Adipocyte (in vitro differentiated cells): ENCODE measurements at regions not wholly inside any gene's neighbourhood (a gene's known extent, or its start where the extent isn't known, plus 50 kb on each side); places are given as distances from the start of the nearest gene placed in this dataset.

Source experiments
- DNase-seq: peaks from one replicate; pipeline ENCODE4 v3.0.0-alpha.2; 2015; ENCODE audit warnings: low read depth
- H3K27me3 ChIP-seq: replicated peaks from 2 replicates; pipeline ENCODE4 v1.7.0; 2013; ENCODE audit warnings: mild to moderate bottlenecking, low read length, moderate library complexity; ENCODE audit not compliant: control insufficient read depth, insufficient read depth
- H3K36me3 ChIP-seq: 2 replicates; pipeline ENCODE4 v1.7.0; 2013; ENCODE audit warnings: low read length, mild to moderate bottlenecking, moderate library complexity; ENCODE audit not compliant: control insufficient read depth, insufficient read depth, severe bottlenecking
- H3K4me1 ChIP-seq: 2 replicates; pipeline ENCODE4 v1.7.0; 2013; ENCODE audit warnings: mild to moderate bottlenecking, low read length, moderate library complexity; ENCODE audit not compliant: control insufficient read depth, insufficient read depth
- H3K4me3 ChIP-seq: 2 replicates; pipeline ENCODE4 v1.7.0; 2013; ENCODE audit warnings: mild to moderate bottlenecking, low read length, moderate library complexity
- H3K9ac ChIP-seq: 2 replicates; pipeline ENCODE4 v1.7.0; 2013; ENCODE audit warnings: mild to moderate bottlenecking, low read length, moderate library complexity
- H3K9me3 ChIP-seq: 2 replicates; pipeline ENCODE4 v1.7.0; 2013; ENCODE audit warnings: mild to moderate bottlenecking, low read length, moderate library complexity; ENCODE audit not compliant: control insufficient read depth

DNA sequence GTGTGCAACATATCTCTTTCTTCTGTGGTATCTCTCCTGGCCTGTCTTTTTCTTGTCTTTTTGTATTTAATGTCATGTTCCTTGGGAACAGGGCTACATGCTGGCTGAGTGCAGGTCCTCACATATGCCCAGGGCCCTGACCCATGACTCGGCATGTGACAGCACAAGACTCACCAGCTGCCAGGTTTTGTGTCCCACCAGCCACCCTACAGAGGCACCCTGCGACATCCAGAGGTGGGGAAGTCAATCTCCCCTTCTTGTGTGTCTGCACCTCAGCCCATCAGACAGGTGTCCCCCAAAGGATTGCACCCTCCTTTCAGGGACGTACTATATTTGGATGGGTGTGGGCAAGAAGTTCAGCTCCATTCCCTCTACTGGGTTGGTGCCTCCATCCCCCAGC, 576.3 kb downstream of the RNF144B start:
- no peaks in the 10 kb centered on the region for H3K36me3 ChIP-seq
- H3K4me3 ChIP-seq: no peak overlapping the region
- H3K4me1 ChIP-seq: no peaks in the 10 kb centered on the region
- H3K27me3 ChIP-seq: no peaks in the 10 kb centered on the region
- no peak overlapping the region for H3K9ac ChIP-seq
- H3K9me3 ChIP-seq: no peaks in the 10 kb centered on the region
- DNase-seq: no peak

DNA sequence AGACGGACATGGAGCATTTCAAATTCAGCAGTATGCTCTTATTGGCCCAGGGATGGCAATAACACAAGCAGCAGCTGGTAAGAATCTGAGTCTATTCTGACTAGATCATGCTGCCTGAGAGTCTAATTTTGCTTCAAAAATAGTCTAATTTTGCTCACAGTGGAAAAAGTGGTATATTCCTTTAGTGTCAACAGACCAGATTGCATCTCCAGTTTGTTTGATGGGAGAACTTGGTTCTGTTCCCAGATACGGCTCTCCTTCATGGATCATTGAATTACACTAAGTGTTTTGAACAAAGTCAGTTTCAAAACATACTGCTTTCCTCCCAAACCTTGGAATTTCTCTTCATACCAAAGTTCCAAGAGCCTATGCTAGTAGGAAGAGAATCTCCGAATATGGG, 586.1 kb downstream of the RNF144B start:
- DNase-seq: no peak
- no peaks in the 10 kb centered on the region for H3K9me3 ChIP-seq
- no peaks in the 10 kb centered on the region for H3K36me3 ChIP-seq
- H3K4me1 ChIP-seq: no peaks in the 10 kb centered on the region
- no peak overlapping the region for H3K4me3 ChIP-seq
- no peaks in the 10 kb centered on the region for H3K27me3 ChIP-seq
- no peak overlapping the region for H3K9ac ChIP-seq

DNA sequence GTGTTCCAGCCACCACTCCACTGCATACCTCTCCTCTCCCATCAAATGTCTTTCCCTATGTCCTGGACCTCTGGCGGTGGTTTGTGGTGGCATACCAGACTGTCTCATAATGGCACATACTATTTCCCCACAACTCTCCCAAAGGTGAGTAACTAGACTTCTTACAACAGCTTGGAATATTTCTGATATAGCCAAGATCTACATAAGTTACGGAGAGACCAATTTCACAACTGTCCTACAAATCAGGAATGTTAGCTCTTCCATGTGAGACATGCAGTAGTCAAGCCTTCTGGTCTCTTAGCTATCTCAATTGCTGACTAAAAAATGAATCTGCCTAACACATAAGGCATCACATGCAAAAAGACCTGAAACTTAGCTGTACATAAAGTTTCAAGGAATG, 588.9 kb downstream of the RNF144B start:
- Histone ChIP-seq H3K27me3 (no peaks in the 10 kb centered on the region), H3K36me3 (no peaks in the 10 kb centered on the region), H3K9me3 (no peaks in the 10 kb centered on the region), H3K4me3 (no peak overlapping the region), H3K4me1 (no peaks in the 10 kb centered on the region), H3K9ac (no peak overlapping the region)
- DNase-seq: no peak

DNA sequence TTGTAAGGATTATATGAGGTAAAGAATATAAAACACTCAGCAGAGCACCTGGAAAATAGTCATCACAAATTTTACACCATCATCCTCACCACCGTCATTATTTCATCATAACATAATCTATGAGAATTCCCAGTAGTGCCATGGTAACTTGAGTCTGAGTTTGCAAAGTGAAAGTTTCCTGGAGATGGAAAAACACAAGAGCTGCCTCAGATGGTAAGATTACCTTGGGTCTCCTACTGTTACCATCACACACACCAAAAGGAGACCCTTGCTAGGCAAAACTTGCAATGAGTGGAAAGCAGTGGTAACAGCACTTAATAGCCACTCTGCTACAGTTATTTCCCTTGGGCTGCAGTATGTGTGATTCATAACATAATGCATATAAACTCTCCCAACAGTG, 589.8 kb downstream of the RNF144B start:
- H3K4me1 ChIP-seq: no peaks in the 10 kb centered on the region
- no peak overlapping the region for H3K9ac ChIP-seq
- no peak for DNase-seq
- no peaks in the 10 kb centered on the region for H3K27me3 ChIP-seq
- H3K9me3 ChIP-seq: no peaks in the 10 kb centered on the region
- H3K36me3 ChIP-seq: no peaks in the 10 kb centered on the region
- no peak overlapping the region for H3K4me3 ChIP-seq

DNA sequence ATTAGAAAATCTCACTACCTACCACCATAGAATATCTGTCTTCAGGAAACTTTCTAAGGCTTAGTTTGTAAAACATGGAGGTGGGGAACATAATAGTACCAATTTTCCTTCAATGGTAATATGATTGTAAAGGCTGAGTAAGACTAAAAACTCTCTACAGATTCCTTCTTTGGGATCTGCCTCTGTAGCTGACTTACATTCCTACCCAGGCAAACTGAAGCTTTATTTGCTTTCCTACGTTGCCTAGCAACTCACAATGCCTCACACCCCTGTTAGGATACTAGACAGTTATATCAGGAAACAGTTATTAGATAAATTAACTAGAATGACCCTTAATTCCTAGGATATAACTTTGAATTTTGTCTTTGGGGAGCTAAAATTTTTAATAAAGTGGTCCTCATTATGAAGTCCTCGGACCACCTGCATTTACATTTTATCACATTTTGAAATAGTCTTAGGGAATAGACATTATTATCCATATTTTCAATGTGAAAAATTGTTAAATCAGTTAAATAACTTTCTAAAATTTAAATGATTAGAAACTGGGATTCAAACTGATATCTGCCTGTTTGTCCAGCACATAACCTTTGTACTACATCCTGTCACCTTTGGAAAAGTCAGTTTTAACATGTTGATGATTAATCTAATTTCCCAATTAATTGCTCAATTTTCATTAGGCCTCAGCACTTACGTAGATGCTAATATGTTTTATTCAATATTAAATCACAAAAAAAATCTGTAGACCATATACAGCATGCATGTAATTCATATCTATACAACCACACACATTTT, 591.4 kb downstream of the RNF144B start:
- Histone ChIP-seq H3K9me3 (no peaks in the 10 kb centered on the region), H3K9ac (no peak overlapping the region), H3K4me1 (no peaks in the 10 kb centered on the region), H3K27me3 (no peaks in the 10 kb centered on the region), H3K4me3 (no peak overlapping the region), H3K36me3 (no peaks in the 10 kb centered on the region)
- no peak for DNase-seq

DNA sequence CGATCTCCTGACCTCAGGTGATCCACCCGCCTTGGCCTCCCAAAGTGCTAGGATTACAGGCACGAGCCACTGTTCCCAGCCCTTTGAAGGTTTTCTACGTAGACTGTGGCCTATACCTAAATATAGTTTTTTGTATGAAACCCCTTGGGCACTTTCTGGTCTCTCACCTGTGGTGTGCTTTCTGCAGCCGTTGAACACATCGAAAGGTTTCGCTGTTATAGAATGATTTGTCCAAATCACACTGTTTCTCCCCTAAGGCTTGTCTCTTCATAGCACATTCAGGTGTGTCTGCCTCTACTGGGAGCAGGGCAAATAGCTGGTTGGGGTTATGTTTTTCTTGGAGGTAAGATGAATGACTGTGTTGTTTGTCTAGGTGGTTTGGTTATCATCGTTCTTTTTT, 597.9 kb downstream of the RNF144B start:
- DNase-seq: no peak
- Histone ChIP-seq H3K4me3 (no peak overlapping the region), H3K9me3 (no peaks in the 10 kb centered on the region), H3K36me3 (no peaks in the 10 kb centered on the region), H3K27me3 (no peaks in the 10 kb centered on the region), H3K9ac (no peak overlapping the region), H3K4me1 (peaks cover 7% of the 10 kb centered on the region)

DNA sequence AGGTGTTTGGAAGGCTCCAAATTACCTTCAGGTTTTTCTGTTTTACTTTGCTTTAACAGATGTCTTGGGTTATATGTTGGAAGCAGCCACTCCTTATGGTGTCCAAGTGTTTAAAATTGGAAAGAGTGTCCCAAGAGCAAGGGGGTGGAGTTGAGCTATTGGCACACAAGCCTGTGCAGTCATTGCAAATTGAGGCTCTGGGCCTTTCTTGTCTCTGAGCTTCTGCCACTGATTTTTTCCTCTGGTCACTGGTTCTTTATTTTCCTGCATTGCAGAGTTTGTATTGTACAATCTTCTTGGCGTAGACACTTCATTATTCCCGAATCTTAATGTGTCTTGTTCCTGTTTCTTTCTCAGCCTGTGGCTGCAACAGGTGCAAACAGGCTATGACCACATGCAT, 598.8 kb downstream of the RNF144B start:
- no peak for DNase-seq
- Histone ChIP-seq H3K9ac (no peak overlapping the region), H3K27me3 (no peaks in the 10 kb centered on the region), H3K4me3 (no peak overlapping the region), H3K9me3 (no peaks in the 10 kb centered on the region), H3K36me3 (no peaks in the 10 kb centered on the region), H3K4me1 (peaks cover 7% of the 10 kb centered on the region)

DNA sequence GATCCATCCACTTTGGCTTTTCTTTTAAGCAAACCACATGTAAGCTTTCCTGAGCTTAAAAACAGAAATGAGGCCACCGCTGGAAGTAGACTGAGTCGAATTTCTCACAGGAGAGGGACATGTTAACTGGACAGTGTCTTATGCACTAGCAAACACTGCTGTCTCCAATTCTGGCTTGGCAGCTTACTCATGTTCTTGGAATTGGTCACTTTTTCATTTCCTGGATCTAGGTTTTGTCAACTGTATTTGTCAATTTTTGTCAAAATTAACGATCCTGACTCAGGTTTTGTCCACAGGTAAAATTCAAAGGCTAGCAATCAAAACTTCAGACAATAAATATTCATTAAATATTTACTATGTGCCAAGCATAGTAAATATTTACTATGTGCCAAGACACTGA, 601.5 kb downstream of the RNF144B start:
- Histone ChIP-seq H3K9me3 (no peaks in the 10 kb centered on the region), H3K9ac (no peak overlapping the region), H3K27me3 (no peaks in the 10 kb centered on the region), H3K4me3 (no peak overlapping the region), H3K4me1 (peaks cover 7% of the 10 kb centered on the region), H3K36me3 (no peaks in the 10 kb centered on the region)
- DNase-seq: no peak

DNA sequence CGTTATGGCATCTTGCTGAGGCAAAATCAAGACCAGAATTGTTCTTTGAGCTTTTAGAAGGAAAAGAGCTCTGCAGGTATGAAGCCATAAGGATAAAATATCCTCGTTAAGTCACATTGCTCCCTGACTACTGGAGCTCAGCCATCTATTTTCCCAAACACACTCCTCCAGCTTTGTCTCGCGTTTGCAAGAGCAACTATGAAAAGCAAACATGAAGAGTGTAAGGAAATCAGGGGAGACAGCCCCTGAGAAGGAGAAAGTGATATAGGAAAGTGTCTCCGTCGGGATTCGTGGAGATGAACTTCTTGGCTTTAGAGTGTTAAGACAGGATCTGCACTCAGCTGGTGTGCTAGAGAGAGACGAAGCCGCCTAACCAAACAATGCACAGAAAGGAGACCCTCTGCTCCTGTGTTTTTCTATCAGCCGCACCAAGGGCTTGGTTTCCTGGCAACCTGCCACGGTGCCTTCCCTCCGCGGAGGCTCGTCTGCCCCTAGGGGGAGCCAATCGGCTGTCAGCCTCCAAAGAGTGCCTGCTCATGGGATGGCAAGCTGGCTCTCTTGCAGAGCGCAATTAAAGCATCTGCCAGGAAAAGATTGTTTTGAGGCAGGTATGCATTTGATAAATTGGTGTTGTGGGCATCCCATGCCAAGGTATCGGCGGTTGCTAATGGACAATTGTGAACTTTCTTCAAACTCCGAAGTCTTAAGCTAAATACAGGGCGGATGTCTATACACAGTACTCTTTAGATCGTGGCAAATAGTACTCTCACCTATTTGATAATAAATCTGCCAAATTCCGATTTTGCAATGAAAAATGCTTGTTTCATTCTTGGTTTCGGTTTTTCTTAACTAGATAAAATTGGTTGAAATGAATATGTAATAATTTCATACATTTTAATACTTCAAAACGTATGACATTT, 603.2 kb downstream of the RNF144B start:
- Histone ChIP-seq H3K9ac (no peak overlapping the region), H3K4me3 (no peak overlapping the region), H3K36me3 (no peaks in the 10 kb centered on the region), H3K27me3 (no peaks in the 10 kb centered on the region), H3K4me1 (peaks cover 7% of the 10 kb centered on the region), H3K9me3 (peaks cover 9% of the 10 kb centered on the region)
- peak; percentile 56 for DNase-seq

DNA sequence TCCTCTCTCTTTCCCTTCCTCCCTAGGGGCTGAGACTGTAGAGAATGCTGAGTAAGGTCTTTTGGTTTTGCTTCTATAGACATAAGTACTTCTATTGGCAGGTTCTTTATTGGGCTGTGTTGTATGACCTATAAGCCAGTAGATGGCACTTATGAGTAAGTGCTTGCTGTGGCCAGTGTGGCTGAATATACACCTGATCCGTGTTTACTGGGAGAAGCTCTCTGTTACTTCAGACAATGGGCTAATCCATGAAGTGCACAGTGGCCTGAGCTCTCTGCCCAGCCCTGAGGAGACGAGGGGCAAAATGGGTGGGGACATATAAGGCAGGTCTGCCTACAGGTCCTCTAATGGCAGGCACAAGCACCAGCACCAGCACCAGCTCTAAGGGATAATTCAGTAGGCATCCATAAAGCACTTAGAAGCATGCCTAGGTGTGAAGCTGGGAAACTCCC, 610.3 kb downstream of the RNF144B start:
- DNase-seq: peak; percentile 59
- Histone ChIP-seq H3K9ac (no peak overlapping the region), H3K4me3 (no peak overlapping the region), H3K4me1 (no peaks in the 10 kb centered on the region), H3K36me3 (no peaks in the 10 kb centered on the region), H3K27me3 (no peaks in the 10 kb centered on the region), H3K9me3 (peaks cover 15% of the 10 kb centered on the region)

DNA sequence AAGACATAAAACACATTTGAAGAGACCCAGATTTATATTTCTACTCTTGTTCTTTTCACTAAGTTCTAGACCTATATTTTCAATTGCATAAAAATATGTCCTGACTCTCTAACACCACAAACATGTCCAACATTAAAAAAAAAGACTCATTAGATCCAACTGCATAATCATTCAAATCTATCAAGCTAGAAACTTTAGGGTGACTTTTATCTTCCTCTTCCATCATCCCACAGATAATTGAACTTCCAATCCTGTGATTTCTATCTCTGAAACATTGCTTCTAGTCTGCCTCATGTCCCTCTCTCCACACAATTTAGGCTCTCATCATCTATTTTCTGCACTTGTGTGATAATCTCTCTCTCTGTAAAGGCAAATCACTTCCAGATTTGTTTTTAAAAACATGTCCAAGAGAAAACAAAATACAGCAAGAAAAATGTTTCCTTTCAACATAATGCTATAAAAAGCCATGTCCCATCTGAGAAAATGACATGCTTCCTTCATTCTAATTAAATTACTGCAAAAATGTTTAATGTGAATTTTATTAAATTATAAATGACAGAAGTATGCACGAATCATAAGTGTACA, 615.9 kb downstream of the RNF144B start:
- no peaks in the 10 kb centered on the region for H3K4me1 ChIP-seq
- H3K36me3 ChIP-seq: no peaks in the 10 kb centered on the region
- no peaks in the 10 kb centered on the region for H3K27me3 ChIP-seq
- H3K4me3 ChIP-seq: no peak overlapping the region
- H3K9me3 ChIP-seq: no peaks in the 10 kb centered on the region
- H3K9ac ChIP-seq: no peak overlapping the region
- no peak for DNase-seq
